ENCODE measurements at regions not wholly inside any gene's neighbourhood (a gene's known extent, or its start where the extent isn't known, plus 50 kb on each side); places are given as distances from the start of the nearest gene placed in this dataset.

DNA sequence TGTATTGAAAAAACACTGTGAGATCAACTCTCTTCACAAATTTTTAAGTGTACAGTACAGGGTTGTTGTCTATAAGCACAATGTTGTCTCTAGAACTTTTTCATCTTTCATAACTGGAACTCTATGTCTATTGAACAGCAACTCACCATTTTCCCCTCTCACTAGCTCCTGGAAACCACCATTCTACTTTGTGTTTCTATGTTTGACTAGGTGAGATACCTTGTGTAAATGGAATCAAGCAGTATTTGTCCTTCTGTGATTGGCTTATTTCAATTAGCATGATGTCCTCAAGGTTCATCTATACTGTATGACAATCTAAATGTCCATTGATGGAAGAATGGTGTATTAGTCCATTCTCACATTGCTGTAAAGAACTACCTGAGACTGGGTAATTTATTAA, 210.1 kb upstream of the FUT9 start:
- no peaks in the 10 kb centered on the region for H3K27me3 ChIP-seq
- intact Hi-C loops (cut with DNase I): no loop called here
- H3K9me3 ChIP-seq: no peaks in the 10 kb centered on the region
- TF ChIP-seq POLR2A (IDR thresholded peaks at IDR 0.05): no peak
- no peak overlapping the region for H3K27ac ChIP-seq
- no peaks in the 10 kb centered on the region for H3K36me3 ChIP-seq
- no peak for DNase-seq
- no peaks in the 10 kb centered on the region for H3K4me1 ChIP-seq
- H3K4me3 ChIP-seq (replicated peaks in 1 of 3): no peak overlapping the region

DNA sequence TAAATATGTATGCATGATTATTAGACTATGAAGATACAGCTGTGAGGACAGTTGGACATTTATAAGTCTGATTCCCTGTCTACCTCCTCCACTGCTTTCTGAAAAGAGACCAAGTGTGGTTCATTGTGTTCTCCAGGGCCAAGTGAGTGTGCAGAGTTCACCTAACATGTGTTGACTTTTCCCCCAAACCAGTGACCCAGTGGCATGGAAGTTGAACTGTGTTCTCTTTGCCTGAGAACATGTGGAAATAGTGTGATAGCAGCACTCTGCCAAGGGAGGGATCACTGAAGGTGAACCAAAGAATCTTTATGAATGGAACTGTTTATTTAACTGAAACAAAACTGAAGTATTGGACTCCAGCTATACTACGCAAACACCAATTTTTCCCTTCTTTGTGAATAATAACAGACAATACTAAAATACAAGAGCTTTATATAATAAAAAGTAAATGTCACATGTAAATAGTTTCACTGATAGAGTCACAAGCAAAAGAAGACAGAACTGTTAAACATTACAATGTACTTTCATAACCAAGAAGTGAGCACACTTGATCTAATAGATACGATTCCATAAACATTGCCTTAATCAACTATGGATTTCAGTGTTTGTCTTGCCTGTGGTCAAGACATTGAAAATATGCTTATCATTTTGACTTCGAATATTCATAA, 200.3 kb upstream of the FUT9 start:
- no peaks in the 10 kb centered on the region for H3K27me3 ChIP-seq
- TF ChIP-seq POLR2A (IDR thresholded peaks at IDR 0.05): no peak
- TF ChIP-seq, protein P1, sequence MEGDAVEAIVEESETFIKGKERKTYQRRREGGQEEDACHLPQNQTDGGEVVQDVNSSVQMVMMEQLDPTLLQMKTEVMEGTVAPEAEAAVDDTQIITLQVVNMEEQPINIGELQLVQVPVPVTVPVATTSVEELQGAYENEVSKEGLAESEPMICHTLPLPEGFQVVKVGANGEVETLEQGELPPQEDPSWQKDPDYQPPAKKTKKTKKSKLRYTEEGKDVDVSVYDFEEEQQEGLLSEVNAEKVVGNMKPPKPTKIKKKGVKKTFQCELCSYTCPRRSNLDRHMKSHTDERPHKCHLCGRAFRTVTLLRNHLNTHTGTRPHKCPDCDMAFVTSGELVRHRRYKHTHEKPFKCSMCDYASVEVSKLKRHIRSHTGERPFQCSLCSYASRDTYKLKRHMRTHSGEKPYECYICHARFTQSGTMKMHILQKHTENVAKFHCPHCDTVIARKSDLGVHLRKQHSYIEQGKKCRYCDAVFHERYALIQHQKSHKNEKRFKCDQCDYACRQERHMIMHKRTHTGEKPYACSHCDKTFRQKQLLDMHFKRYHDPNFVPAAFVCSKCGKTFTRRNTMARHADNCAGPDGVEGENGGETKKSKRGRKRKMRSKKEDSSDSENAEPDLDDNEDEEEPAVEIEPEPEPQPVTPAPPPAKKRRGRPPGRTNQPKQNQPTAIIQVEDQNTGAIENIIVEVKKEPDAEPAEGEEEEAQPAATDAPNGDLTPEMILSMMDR (IDR thresholded peaks at IDR 0.05): no peak
- intact Hi-C loops (cut with DNase I): no loop called here
- DNase-seq: peak; percentile 19
- H3K4me1 ChIP-seq: no peaks in the 10 kb centered on the region
- H3K36me3 ChIP-seq: no peaks in the 10 kb centered on the region
- no peak overlapping the region for H3K27ac ChIP-seq
- no peak overlapping the region for H3K4me3 ChIP-seq (replicated peaks in 1 of 3)
- 67 to 69% methylated on average over 3 of the region's 3 CpGs for WGBS, 2 donors
- H3K9me3 ChIP-seq: no peaks in the 10 kb centered on the region

DNA sequence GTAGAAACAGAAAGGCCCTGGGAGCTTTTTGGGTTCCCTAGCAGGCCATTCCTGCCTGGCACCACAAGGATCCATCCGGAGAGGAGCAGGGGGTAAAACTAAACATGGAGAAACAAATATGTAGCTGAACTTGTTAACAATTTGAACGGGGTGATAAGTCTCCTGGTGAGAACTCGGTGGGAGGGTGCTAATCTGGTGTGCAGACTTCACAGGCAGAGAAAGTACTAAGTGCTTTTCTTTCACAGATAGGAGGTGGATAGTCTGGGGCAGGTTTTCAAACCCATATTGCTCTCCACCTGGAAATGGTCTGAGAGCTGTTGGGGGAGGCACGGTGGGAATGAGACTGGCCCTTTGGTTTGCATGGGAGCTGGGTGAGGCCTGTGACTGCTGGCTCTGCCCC, 196.3 kb upstream of the FUT9 start:
- Histone ChIP-seq H3K27ac (no peak overlapping the region), H3K36me3 (no peaks in the 10 kb centered on the region), H3K9me3 (no peaks in the 10 kb centered on the region), H3K4me3 (replicated peaks in 1 of 3) (no peak overlapping the region), H3K27me3 (no peaks in the 10 kb centered on the region), H3K4me1 (no peaks in the 10 kb centered on the region)
- DNase-seq: no peak
- intact Hi-C loops (cut with DNase I): no loop called here
- WGBS, 2 donors: 32 to 50% methylated on average over 4 of the region's 4 CpGs
- TF ChIP-seq, protein P1 (IDR thresholded peaks at IDR 0.05): no peak
- no peak for TF ChIP-seq POLR2A (IDR thresholded peaks at IDR 0.05)

DNA sequence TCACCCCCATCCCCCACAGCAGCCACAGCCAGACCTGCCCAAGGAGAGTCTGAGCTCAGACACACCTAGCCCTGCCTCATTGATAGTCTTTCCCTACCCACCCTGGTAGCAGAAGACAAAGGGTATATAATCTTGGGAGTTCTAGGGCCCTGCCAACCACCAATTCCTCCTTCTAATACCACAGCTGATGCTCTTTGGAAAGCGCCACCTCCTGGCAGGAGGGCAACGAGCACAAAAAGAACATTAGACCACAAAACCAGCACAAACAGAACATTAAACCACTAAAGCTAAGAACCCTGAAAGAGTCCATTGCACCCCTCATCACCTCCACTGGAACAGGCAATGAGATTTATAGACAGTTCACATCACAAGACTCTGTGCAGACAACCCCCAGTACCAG, 195.8 kb upstream of the FUT9 start:
- intact Hi-C loops (cut with DNase I): no loop called here
- DNase-seq: no peak
- no peaks in the 10 kb centered on the region for H3K4me1 ChIP-seq
- H3K9me3 ChIP-seq: no peaks in the 10 kb centered on the region
- H3K27me3 ChIP-seq: no peaks in the 10 kb centered on the region
- 75 to 87% methylated on average over 2 of the region's 2 CpGs for WGBS, 2 donors
- no peak for TF ChIP-seq POLR2A (IDR thresholded peaks at IDR 0.05)
- TF ChIP-seq, protein P1 (IDR thresholded peaks at IDR 0.05): no peak
- H3K36me3 ChIP-seq: no peaks in the 10 kb centered on the region
- no peak overlapping the region for H3K4me3 ChIP-seq (replicated peaks in 1 of 3)
- H3K27ac ChIP-seq: no peak overlapping the region

DNA sequence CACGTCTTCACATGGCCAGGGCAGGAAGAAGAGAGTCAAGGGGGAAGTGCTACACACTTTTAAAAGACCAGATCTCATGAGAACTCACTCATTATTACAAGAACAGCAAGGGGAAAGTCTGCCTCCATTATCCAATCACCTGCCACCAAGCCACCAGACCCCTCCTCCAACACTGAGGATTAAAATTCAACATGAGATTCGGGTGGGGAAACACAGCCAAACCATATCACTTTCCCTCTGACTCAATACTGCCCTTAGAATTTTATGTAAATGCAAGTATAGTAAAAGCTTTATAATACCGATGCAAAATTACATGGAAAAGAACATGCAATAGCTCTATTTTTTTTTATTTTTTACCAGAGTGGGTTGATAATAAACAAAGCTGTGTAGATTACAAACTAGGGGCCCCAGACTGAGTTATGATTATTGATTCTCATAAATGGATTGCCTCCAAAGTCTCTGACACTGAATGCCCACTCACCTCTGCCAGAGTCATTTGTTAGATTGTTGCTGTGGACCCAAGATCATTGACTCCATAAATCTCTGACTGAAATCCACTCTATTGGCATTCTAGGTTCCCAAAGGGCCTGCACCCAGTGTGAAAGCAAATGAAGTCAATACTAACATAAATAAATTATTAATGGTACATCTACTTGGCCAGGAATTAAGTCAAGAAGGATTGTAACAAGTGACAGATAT, 184.8 kb upstream of the FUT9 start:
- no peak for DNase-seq
- H3K4me3 ChIP-seq (replicated peaks in 1 of 3): no peak overlapping the region
- no peaks in the 10 kb centered on the region for H3K4me1 ChIP-seq
- H3K27ac ChIP-seq: no peak overlapping the region
- WGBS, 2 donors: 68 to 74% methylated on average over 3 of the region's 3 CpGs
- no peaks in the 10 kb centered on the region for H3K27me3 ChIP-seq
- H3K36me3 ChIP-seq: no peaks in the 10 kb centered on the region
- TF ChIP-seq, protein P1 (IDR thresholded peaks at IDR 0.05): no peak
- TF ChIP-seq POLR2A (IDR thresholded peaks at IDR 0.05): no peak
- H3K9me3 ChIP-seq: no peaks in the 10 kb centered on the region
- intact Hi-C loops (cut with DNase I): no loop called here

Measured in thyroid gland (tissue), 4 donors.